Naive B cell (primary cell): ENCODE measurements at regions not wholly inside any gene's neighbourhood (a gene's known extent, or its start where the extent isn't known, plus 50 kb on each side); places are given as distances from the start of the nearest gene placed in this dataset.

ENCODE experiments used
- ATAC-seq, 2 donors: fragments of 150-1000 bp; cut with Tn5 transposase; 2 replicates each; pipeline ENCODE4 v1.10.0; 2021; ENCODE audit warnings: low read depth in 2 of 2, mild to moderate bottlenecking in 2 of 2, moderate library complexity in 2 of 2
- DNase-seq: peaks from one replicate; pipeline ENCODE4 v3.0.0; 2022
- H3K27ac Mint-ChIP-seq, 6 donors: one replicate each; pipeline ENCODE4 v1.8.0; 2020 to 2022; ENCODE audit warnings: mild to moderate bottlenecking in 6 of 6, mixed read lengths in 6 of 6, moderate library complexity in 5 of 6, inconsistent platforms in 2 of 6
- H3K27me3 Mint-ChIP-seq, 3 donors: one replicate each; pipeline ENCODE4 v1.8.0; 2021 to 2022; ENCODE audit warnings: mixed read lengths in 3 of 3, mild to moderate bottlenecking in 1 of 3
- H3K36me3 Mint-ChIP-seq, 2 donors: one replicate each; pipeline ENCODE4 v1.8.0; 2020 to 2022; ENCODE audit warnings: mixed read lengths in 2 of 2, inconsistent platforms in 1 of 2, mild to moderate bottlenecking in 1 of 2
- H3K4me1 Mint-ChIP-seq, 3 donors: one replicate each; pipeline ENCODE4 v1.8.0; 2020 to 2022; ENCODE audit warnings: mixed read lengths in 3 of 3, inconsistent platforms in 1 of 3, mild to moderate bottlenecking in 1 of 3, moderate library complexity in 1 of 3
- H3K4me3 Mint-ChIP-seq, 8 donors: one replicate each; pipeline ENCODE4 v1.8.0; 2020 to 2022; ENCODE audit warnings: mild to moderate bottlenecking in 8 of 8, mixed read lengths in 8 of 8, moderate library complexity in 8 of 8, inconsistent platforms in 2 of 8
- H3K9me3 Mint-ChIP-seq, 7 donors: one replicate each; pipeline ENCODE4 v1.8.0; 2020 to 2022; ENCODE audit warnings: mixed read lengths in 7 of 7, mild to moderate bottlenecking in 5 of 7, inconsistent platforms in 2 of 7, moderate library complexity in 1 of 7

GRCh38 chr9:12908895-12909294 is 134.1 kb downstream of the LURAP1L start:
- Mint-ChIP-seq H3K4me3 (no peak overlapping the region), H3K4me1 (no peaks in the 10 kb centered on the region)

GRCh38 chr9:12915366-12915954 is 140.6 kb downstream of the LURAP1L start:
- no peaks in the 10 kb centered on the region for H3K4me1 Mint-ChIP-seq
- H3K9me3 Mint-ChIP-seq: peaks cover 0 to 3% (median 0%) of the 10 kb centered on the region in 7 donors
- H3K27me3 Mint-ChIP-seq: no peaks in the 10 kb centered on the region
- ATAC-seq (no peak), DNase-seq (no peak)
- no peak overlapping the region for H3K4me3 Mint-ChIP-seq
- H3K36me3 Mint-ChIP-seq: no peaks in the 10 kb centered on the region
- H3K27ac Mint-ChIP-seq: peak overlapping the region in 1 of 6 donors; percentile 17

More at GRCh38 chr9:12908895-12909294, 134.1 kb downstream of the LURAP1L start:
- ATAC-seq (no peak), DNase-seq (no peak)
- Mint-ChIP-seq H3K9me3 (peaks cover 0 to 3% (median 0%) of the 10 kb centered on the region in 7 donors), H3K27ac (no peak overlapping the region), H3K36me3 (no peaks in the 10 kb centered on the region), H3K27me3 (no peaks in the 10 kb centered on the region)

- H3K27me3 Mint-ChIP-seq: no peaks in the 10 kb centered on the region
- H3K4me3 Mint-ChIP-seq: no peak overlapping the region
- DNase-seq (no peak), ATAC-seq (no peak)
- H3K36me3 Mint-ChIP-seq: no peaks in the 10 kb centered on the region
- H3K4me1 Mint-ChIP-seq: no peaks in the 10 kb centered on the region
- H3K27ac Mint-ChIP-seq: no peak overlapping the region
- peaks cover 0 to 3% (median 0%) of the 10 kb centered on the region in 7 donors for H3K9me3 Mint-ChIP-seq
Observed at GRCh38 chr9:12916042-12916441, 141.2 kb downstream of the LURAP1L start.

- no peaks in the 10 kb centered on the region for H3K27me3 Mint-ChIP-seq
- H3K4me3 Mint-ChIP-seq: no peak overlapping the region
- ATAC-seq (no peak), DNase-seq (no peak)
- H3K4me1 Mint-ChIP-seq: no peaks in the 10 kb centered on the region
- no peak overlapping the region for H3K27ac Mint-ChIP-seq
- peaks cover 0 to 5% (median 2%) of the 10 kb centered on the region in 7 donors for H3K9me3 Mint-ChIP-seq
- H3K36me3 Mint-ChIP-seq: no peaks in the 10 kb centered on the region
Observed at GRCh38 chr9:12920437-12920836, 145.6 kb downstream of the LURAP1L start.

- Mint-ChIP-seq H3K27me3 (no peaks in the 10 kb centered on the region), H3K4me1 (no peaks in the 10 kb centered on the region), H3K36me3 (no peaks in the 10 kb centered on the region), H3K9me3 (peaks cover 0 to 5% (median 2%) of the 10 kb centered on the region in 7 donors), H3K4me3 (no peak overlapping the region), H3K27ac (no peak overlapping the region)
- ATAC-seq (no peak), DNase-seq (no peak)
Observed at GRCh38 chr9:12921621-12922020, 146.8 kb downstream of the LURAP1L start.

GRCh38 chr9:12922224-12922866 is 147.5 kb downstream of the LURAP1L start:
- H3K36me3 Mint-ChIP-seq: no peaks in the 10 kb centered on the region
- H3K4me3 Mint-ChIP-seq: no peak overlapping the region

GRCh38 chr9:12923468-12924009 is 148.7 kb downstream of the LURAP1L start:
- H3K4me3 Mint-ChIP-seq: no peak overlapping the region
- DNase-seq (no peak), ATAC-seq (no peak)
- H3K4me1 Mint-ChIP-seq: no peaks in the 10 kb centered on the region
- no peak overlapping the region for H3K27ac Mint-ChIP-seq
- H3K36me3 Mint-ChIP-seq: no peaks in the 10 kb centered on the region
- peaks cover 0 to 7% (median 2%) of the 10 kb centered on the region in 7 donors for H3K9me3 Mint-ChIP-seq
- no peaks in the 10 kb centered on the region for H3K27me3 Mint-ChIP-seq

More at GRCh38 chr9:12922224-12922866, 147.5 kb downstream of the LURAP1L start:
- Mint-ChIP-seq H3K4me1 (no peaks in the 10 kb centered on the region), H3K27ac (no peak overlapping the region), H3K9me3 (peaks cover 0 to 5% (median 2%) of the 10 kb centered on the region in 7 donors), H3K27me3 (no peaks in the 10 kb centered on the region)
- DNase-seq (no peak), ATAC-seq (no peak)

GRCh38 chr9:12930906-12931305 is 156.1 kb downstream of the LURAP1L start:
- Mint-ChIP-seq H3K4me1 (no peaks in the 10 kb centered on the region), H3K9me3 (peaks cover 0 to 5% (median 1%) of the 10 kb centered on the region in 7 donors), H3K27me3 (no peaks in the 10 kb centered on the region), H3K4me3 (no peak overlapping the region), H3K36me3 (no peaks in the 10 kb centered on the region), H3K27ac (no peak overlapping the region)
- DNase-seq: no peak
- no peak for ATAC-seq

GRCh38 chr9:12933957-12934356 is 159.1 kb downstream of the LURAP1L start:
- DNase-seq (no peak), ATAC-seq (no peak)
- Mint-ChIP-seq H3K4me1 (no peaks in the 10 kb centered on the region), H3K27me3 (no peaks in the 10 kb centered on the region), H3K36me3 (no peaks in the 10 kb centered on the region), H3K4me3 (no peak overlapping the region), H3K9me3 (peaks cover 0 to 7% (median 0%) of the 10 kb centered on the region in 7 donors), H3K27ac (no peak overlapping the region)

GRCh38 chr9:12934545-12935272 is 159.9 kb downstream of the LURAP1L start:
- no peak for DNase-seq
- H3K9me3 Mint-ChIP-seq: peaks cover 0 to 7% (median 0%) of the 10 kb centered on the region in 7 donors
- no peak overlapping the region for H3K4me3 Mint-ChIP-seq
- no peaks in the 10 kb centered on the region for H3K27me3 Mint-ChIP-seq
- H3K36me3 Mint-ChIP-seq: no peaks in the 10 kb centered on the region
- H3K4me1 Mint-ChIP-seq: no peaks in the 10 kb centered on the region
- no peak for ATAC-seq
- no peak overlapping the region for H3K27ac Mint-ChIP-seq

GRCh38 chr9:12935714-12936113 is 160.9 kb downstream of the LURAP1L start:
- no peaks in the 10 kb centered on the region for H3K27me3 Mint-ChIP-seq
- ATAC-seq (no peak), DNase-seq (no peak)
- H3K36me3 Mint-ChIP-seq: no peaks in the 10 kb centered on the region
- no peak overlapping the region for H3K4me3 Mint-ChIP-seq
- H3K9me3 Mint-ChIP-seq: peaks cover 0 to 7% (median 0%) of the 10 kb centered on the region in 7 donors
- no peaks in the 10 kb centered on the region for H3K4me1 Mint-ChIP-seq
- H3K27ac Mint-ChIP-seq: no peak overlapping the region

- Mint-ChIP-seq H3K27ac (no peak overlapping the region), H3K9me3 (peaks cover 6 to 28% (median 7%) of the 10 kb centered on the region in 7 donors), H3K27me3 (no peaks in the 10 kb centered on the region), H3K4me3 (no peak overlapping the region), H3K36me3 (no peaks in the 10 kb centered on the region), H3K4me1 (no peaks in the 10 kb centered on the region)
- no peak for ATAC-seq
- no peak for DNase-seq
Observed at GRCh38 chr9:12954441-12954840, 179.6 kb downstream of the LURAP1L start.

- peaks cover 3 to 28% (median 7%) of the 10 kb centered on the region in 7 donors for H3K9me3 Mint-ChIP-seq
- no peak for DNase-seq
- no peaks in the 10 kb centered on the region for H3K27me3 Mint-ChIP-seq
- no peak overlapping the region for H3K27ac Mint-ChIP-seq
- ATAC-seq: no peak
- H3K4me1 Mint-ChIP-seq: no peaks in the 10 kb centered on the region
- no peaks in the 10 kb centered on the region for H3K36me3 Mint-ChIP-seq
- H3K4me3 Mint-ChIP-seq: no peak overlapping the region
Observed at GRCh38 chr9:12955510-12956163, 180.8 kb downstream of the LURAP1L start.
